Prostate gland (tissue), 2 donors: ENCODE measurements at regions not wholly inside any gene's neighbourhood (a gene's known extent, or its start where the extent isn't known, plus 50 kb on each side); places are given as distances from the start of the nearest gene placed in this dataset.
"Not testable (repeated sequence)": the region's sequence is repeated elsewhere in the genome, so short reads cannot be mapped to it uniquely, and the experiment has no call there.

Experiments used
- DNase-seq: peaks from one replicate; pipeline ENCODE4 v3.0.0-alpha.2; 2019; ENCODE audit warnings: low spot score
- H3K27ac ChIP-seq, 2 donors: fragments of 200-600 bp; sonication (generic); 2 replicates each; pipeline ENCODE4 v1.5.1; 2017 to 2019
- H3K27me3 ChIP-seq: fragments of 200-600 bp; sonication (generic); replicated peaks from 2 replicates; pipeline ENCODE4 v1.5.1; 2019; ENCODE audit not compliant: insufficient read depth
- H3K36me3 ChIP-seq, 2 donors: fragments of 200-600 bp; sonication (generic); 1 replicate in 1 of 2; 2 replicates in 1 of 2; pipeline versions ENCODE4 v1.5.1 to v1.8.1; 2017 to 2019
- H3K4me1 ChIP-seq: fragments of 200-600 bp; sonication (generic); replicated peaks from 2 replicates; pipeline ENCODE4 v1.5.1; 2019
- H3K4me3 ChIP-seq, 2 donors: fragments of 200-600 bp; sonication (generic); 2 replicates each; pipeline ENCODE4 v1.5.1; 2017 to 2019
- H3K9me3 ChIP-seq: fragments of 200-600 bp; sonication (generic); 2 replicates; pipeline ENCODE4 v1.5.1; 2017
- POLR2A ChIP-seq: fragments of 450-650 bp; IDR thresholded peaks from one replicate; pipeline ENCODE4 v1.6.1; 2016; ENCODE audit warnings: antibody characterized with exemption, mild to moderate bottlenecking
- POLR2AphosphoS5 ChIP-seq: sonication (generic); formaldehyde crosslinking; IDR thresholded peaks from one replicate; pipeline ENCODE4 v1.6.1; 2017; ENCODE audit warnings: antibody characterized with exemption
- whole genome bisulfite sequencing: methylation state at CpG from one replicate; pipeline ENCODE4 v1.1.5; 2018; 5-methylcytosine and 5-hydroxymethylcytosine counted together
- intact Hi-C: fragments of 100-400 bp; cut with DNase I; formaldehyde crosslinking; loops from one replicate; pipeline ENCODE4 v1.14.2; 2022
- TF ChIP-seq, protein P1 (sequence below), 4 experiments: fragments of 200-600 bp in 2 of 4; fragments of 450-650 bp in 2 of 4; sonication (generic) in 2 of 4; IDR thresholded peaks; 1 replicate in 3 of 4; 2 replicates in 1 of 4; pipeline ENCODE4 v1.5.1; 2016 to 2019; ENCODE audit warnings: antibody characterized with exemption in 4 of 4, mild to moderate bottlenecking in 2 of 4, moderate library complexity in 2 of 4

DNA sequence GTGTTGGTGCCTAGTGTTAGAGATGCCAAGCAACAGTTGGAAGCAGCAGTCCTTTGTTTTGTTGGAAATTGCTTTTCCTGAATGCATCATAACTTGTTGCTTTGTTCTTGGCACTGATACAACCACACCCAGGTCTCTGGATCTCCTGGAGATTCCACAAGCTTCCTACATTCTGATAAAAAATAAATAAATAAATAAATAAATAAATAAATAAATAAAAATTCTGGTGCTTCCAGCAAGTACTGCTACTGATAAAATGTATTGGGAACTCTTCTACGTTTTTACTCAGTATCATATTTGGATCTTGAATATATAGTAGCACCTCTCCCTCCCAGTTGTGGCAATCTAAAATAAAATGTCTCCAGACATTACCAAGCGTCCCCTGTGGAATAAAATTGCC, 62.7 kb upstream of the GRID2 start:
- intact Hi-C loops = no loop called here
- TF ChIP-seq, protein P1, sequence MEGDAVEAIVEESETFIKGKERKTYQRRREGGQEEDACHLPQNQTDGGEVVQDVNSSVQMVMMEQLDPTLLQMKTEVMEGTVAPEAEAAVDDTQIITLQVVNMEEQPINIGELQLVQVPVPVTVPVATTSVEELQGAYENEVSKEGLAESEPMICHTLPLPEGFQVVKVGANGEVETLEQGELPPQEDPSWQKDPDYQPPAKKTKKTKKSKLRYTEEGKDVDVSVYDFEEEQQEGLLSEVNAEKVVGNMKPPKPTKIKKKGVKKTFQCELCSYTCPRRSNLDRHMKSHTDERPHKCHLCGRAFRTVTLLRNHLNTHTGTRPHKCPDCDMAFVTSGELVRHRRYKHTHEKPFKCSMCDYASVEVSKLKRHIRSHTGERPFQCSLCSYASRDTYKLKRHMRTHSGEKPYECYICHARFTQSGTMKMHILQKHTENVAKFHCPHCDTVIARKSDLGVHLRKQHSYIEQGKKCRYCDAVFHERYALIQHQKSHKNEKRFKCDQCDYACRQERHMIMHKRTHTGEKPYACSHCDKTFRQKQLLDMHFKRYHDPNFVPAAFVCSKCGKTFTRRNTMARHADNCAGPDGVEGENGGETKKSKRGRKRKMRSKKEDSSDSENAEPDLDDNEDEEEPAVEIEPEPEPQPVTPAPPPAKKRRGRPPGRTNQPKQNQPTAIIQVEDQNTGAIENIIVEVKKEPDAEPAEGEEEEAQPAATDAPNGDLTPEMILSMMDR (IDR thresholded peaks at IDR 0.05) = no peak
- no peak for TF ChIP-seq POLR2A
- no peak for TF ChIP-seq POLR2AphosphoS5
- 72% methylated on average over 2 of the region's 2 CpGs for WGBS

DNA sequence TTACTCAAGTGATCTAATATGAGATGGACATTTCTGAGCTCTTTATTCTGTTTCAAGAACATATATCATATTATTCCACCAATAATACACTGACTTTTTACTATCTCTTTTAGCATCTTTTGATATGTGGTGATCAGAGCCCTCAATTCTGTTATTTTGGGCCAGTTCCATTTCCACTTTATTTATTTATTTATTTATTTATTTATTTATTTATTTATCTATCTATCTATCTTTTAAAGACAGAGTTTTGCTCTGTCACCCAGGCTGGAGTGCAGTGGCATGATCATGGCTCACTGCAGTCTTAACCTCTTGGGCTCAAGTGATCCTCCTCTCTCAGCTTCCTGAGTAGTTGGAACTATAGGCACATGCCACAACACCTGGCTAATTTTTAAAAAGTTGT, 57.4 kb upstream of the GRID2 start:
- H3K4me3 ChIP-seq = no peak overlapping the region
- no peak for DNase-seq
- no peaks in the 10 kb centered on the region for H3K27me3 ChIP-seq
- no peaks in the 10 kb centered on the region for H3K4me1 ChIP-seq
- no peaks in the 10 kb centered on the region for H3K36me3 ChIP-seq
- intact Hi-C loops = no loop called here
- no peaks in the 10 kb centered on the region for H3K9me3 ChIP-seq
- TF ChIP-seq POLR2A (no peak), POLR2AphosphoS5 (no peak)
- TF ChIP-seq, protein P1 (IDR thresholded peaks at IDR 0.05) = no peak
- H3K27ac ChIP-seq = no peak overlapping the region

More for the DNA sequence above, 62.7 kb upstream of the GRID2 start:
- Histone ChIP-seq H3K36me3 (no peaks in the 10 kb centered on the region), H3K27ac (no peak overlapping the region), H3K27me3 (no peaks in the 10 kb centered on the region), H3K4me1 (no peaks in the 10 kb centered on the region), H3K4me3 (no peak overlapping the region), H3K9me3 (no peaks in the 10 kb centered on the region)
- no peak for DNase-seq

DNA sequence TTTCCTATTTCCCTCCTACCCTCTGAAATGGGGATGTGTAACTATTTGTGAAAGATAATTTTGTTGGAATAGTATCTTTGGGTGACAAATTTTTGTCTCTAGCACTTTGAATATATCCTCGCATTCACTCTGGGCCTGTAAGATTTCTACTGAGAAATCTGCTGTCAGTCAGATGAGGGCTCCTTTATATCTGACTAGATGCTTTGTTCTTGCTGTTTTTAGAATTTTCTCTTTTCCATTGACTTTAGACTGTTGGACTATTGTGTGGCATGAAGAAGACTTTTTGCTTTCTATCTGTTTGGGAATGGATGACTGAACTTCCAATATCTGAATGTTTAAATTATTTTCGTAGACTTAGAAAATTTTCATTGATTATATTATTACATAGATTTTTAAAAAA, 54.2 kb upstream of the GRID2 start:
- Histone ChIP-seq H3K4me3 (no peak overlapping the region), H3K27me3 (no peaks in the 10 kb centered on the region), H3K4me1 (no peaks in the 10 kb centered on the region), H3K27ac (no peak overlapping the region), H3K36me3 (no peaks in the 10 kb centered on the region), H3K9me3 (no peaks in the 10 kb centered on the region)
- WGBS = 90% methylated on average over 2 of the region's 2 CpGs
- TF ChIP-seq POLR2AphosphoS5 = no peak
- TF ChIP-seq, protein P1 (IDR thresholded peaks at IDR 0.05) = no peak
- intact Hi-C loops = no loop called here
- DNase-seq = no peak

DNA sequence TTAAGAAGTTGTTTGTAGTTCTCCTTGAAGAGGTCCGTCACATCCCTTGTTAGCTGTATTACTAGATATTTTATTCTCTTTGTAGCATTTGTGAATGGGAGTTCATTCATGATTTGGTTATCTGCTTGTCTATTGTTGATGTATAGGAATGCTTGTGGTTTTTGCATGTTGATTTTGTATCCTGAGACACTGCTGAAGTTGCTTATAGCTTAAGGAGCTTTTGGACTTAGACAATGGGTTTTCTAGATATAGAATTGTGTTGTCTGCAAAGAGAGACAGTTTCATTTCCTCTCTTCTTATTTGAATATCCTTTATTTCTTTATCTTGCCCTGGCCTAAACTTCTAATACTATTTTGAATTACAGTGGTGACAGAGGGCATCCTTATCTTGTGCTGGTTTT, 52.1 kb upstream of the GRID2 start:
- Histone ChIP-seq H3K27ac (no peak overlapping the region), H3K27me3 (no peaks in the 10 kb centered on the region), H3K9me3 (no peaks in the 10 kb centered on the region), H3K36me3 (no peaks in the 10 kb centered on the region), H3K4me3 (no peak overlapping the region), H3K4me1 (no peaks in the 10 kb centered on the region)
- TF ChIP-seq, protein P1 (IDR thresholded peaks at IDR 0.05) = no peak
- TF ChIP-seq POLR2A = no peak
- intact Hi-C loops = no loop called here
- WGBS = 81% methylated on average over 1 of the region's 1 CpG
- DNase-seq = no peak

DNA sequence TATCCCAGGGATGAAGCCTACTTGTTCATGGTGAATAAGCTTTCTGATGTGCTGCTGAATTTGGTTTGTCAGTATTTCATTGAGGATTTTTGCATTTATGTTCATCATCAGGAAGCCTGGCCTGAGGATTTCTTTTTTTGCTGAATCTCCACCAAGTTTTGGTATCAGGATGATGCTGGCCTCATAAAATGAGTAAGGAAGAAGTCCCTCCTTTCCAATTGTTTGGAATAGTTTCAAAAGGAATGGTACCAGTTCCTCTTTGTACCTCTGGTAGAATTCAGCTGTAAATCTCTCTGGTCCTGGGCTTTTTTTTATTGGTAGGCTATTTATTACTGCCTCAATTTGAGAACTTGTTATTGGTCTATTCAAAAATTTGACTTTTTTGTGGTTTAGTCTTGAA, 51.4 kb upstream of the GRID2 start:
- DNase-seq, H3K4me1 ChIP-seq, H3K27me3 ChIP-seq, H3K4me3 ChIP-seq, H3K9me3 ChIP-seq, H3K27ac ChIP-seq, H3K36me3 ChIP-seq, intact Hi-C loops: not testable (repeated sequence)

DNA sequence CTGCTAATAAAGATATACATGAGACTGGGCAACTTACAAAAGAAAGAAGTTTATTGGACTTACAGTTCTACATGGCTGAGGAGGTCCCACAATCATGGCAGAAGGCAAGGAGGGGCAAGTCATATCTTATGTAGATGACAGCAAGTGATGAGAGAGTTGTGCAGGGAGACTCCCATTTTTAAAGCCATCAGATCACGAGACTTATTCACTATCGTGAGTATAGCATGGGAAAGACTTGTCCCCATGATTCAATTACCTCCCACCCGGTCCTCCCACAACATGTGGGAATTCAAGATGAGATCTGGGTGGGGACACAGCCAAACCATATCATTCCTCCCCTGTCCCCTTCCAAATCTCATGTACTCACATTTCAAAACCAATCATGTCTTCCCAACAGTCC, 50.9 kb upstream of the GRID2 start:
- intact Hi-C loops = no loop called here
- TF ChIP-seq POLR2AphosphoS5 = no peak
- TF ChIP-seq, protein P1 (IDR thresholded peaks at IDR 0.05) = no peak
- no peak for TF ChIP-seq POLR2A
- Histone ChIP-seq H3K36me3 (no peaks in the 10 kb centered on the region), H3K4me1 (no peaks in the 10 kb centered on the region), H3K9me3 (no peaks in the 10 kb centered on the region), H3K27me3 (no peaks in the 10 kb centered on the region), H3K4me3 (no peak overlapping the region), H3K27ac (no peak overlapping the region)
- DNase-seq = no peak
- 96% methylated on average over 3 of the region's 3 CpGs for WGBS
